Calu3 (cell line): ENCODE measurements at regions not wholly inside any gene's neighbourhood (a gene's known extent, or its start where the extent isn't known, plus 50 kb on each side); places are given as distances from the start of the nearest gene placed in this dataset.

ENCODE experiments used
- BruUV-seq: library from RNA; stranded (reverse); fragments of 400-500 nt; replicated peaks from 2 replicates; lab custom pipeline; 2021; lab: Mats Ljungman, UMichigan
- CTCF ChIA-PET: fragments of 300-600 bp; sonication (Branson Sonifier 250); formaldehyde crosslinking; loops from one replicate; lab custom pipeline; 2022; ENCODE audit warnings: antibody characterized with exemption; lab: Charles Lee
- DNase-seq: peaks from one replicate; pipeline ENCODE4 v3.0.0; 2022
- H3K27ac Mint-ChIP-seq: one replicate; pipeline ENCODE4 v1.8.0; 2022; ENCODE audit warnings: mixed read lengths; ENCODE audit not compliant: unreplicated experiment
- H3K27me3 Mint-ChIP-seq: one replicate; pipeline ENCODE4 v1.8.0; 2022; ENCODE audit warnings: mixed read lengths; ENCODE audit not compliant: unreplicated experiment
- H3K36me3 Mint-ChIP-seq: one replicate; pipeline ENCODE4 v1.8.0; 2022; ENCODE audit warnings: mild to moderate bottlenecking, moderate library complexity, mixed read lengths; ENCODE audit not compliant: insufficient read depth, unreplicated experiment
- H3K4me1 Mint-ChIP-seq: one replicate; pipeline ENCODE4 v1.8.0; 2022; ENCODE audit warnings: mild to moderate bottlenecking, low read depth, mixed read lengths; ENCODE audit not compliant: unreplicated experiment
- H3K4me3 Mint-ChIP-seq: one replicate; pipeline ENCODE4 v1.8.0; 2022; ENCODE audit warnings: mild to moderate bottlenecking, low read depth, moderate library complexity, mixed read lengths; ENCODE audit not compliant: unreplicated experiment
- H3K9me3 Mint-ChIP-seq: one replicate; pipeline ENCODE4 v1.8.0; 2022; ENCODE audit warnings: low read depth, mixed read lengths; ENCODE audit not compliant: unreplicated experiment
- intact Hi-C: fragments of 100-400 bp; cut with micrococcal nuclease; formaldehyde crosslinking; loops from one replicate; pipeline ENCODE4 v1.10.0; 2022; ENCODE audit not compliant: unreplicated experiment
- TF ChIP-seq, protein P1 (sequence below): fragments of 200-600 bp; IDR thresholded peaks from one replicate; pipeline ENCODE4 v1.8.0; 2022; ENCODE audit warnings: antibody characterized with exemption; ENCODE audit not compliant: unreplicated experiment

DNA sequence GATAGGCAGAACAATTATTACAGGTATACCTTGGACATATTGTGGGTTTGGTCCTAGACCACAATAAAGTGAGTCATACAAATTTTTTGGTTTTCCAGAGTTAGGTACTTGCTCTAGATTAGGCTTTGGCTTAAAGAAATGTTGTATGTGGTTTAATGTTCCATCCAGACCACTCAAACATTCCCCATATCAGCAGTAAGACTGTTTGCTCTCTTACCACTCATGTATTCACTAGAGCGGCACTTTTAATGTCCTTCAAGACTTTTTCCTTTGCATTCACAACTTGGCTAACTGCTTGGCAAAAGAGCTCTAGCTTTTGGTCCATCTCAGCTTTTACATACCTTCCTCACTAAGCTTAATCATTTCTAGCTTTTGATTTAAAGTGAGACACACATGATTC, 250.5 kb upstream of the SETMAR start:
- TF ChIP-seq, protein P1, sequence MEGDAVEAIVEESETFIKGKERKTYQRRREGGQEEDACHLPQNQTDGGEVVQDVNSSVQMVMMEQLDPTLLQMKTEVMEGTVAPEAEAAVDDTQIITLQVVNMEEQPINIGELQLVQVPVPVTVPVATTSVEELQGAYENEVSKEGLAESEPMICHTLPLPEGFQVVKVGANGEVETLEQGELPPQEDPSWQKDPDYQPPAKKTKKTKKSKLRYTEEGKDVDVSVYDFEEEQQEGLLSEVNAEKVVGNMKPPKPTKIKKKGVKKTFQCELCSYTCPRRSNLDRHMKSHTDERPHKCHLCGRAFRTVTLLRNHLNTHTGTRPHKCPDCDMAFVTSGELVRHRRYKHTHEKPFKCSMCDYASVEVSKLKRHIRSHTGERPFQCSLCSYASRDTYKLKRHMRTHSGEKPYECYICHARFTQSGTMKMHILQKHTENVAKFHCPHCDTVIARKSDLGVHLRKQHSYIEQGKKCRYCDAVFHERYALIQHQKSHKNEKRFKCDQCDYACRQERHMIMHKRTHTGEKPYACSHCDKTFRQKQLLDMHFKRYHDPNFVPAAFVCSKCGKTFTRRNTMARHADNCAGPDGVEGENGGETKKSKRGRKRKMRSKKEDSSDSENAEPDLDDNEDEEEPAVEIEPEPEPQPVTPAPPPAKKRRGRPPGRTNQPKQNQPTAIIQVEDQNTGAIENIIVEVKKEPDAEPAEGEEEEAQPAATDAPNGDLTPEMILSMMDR = no peak
- Mint-ChIP-seq H3K36me3 (no peaks in the 10 kb centered on the region), H3K9me3 (peaks cover 9% of the 10 kb centered on the region), H3K4me3 (no peak overlapping the region), H3K27ac (no peak overlapping the region), H3K27me3 (no peaks in the 10 kb centered on the region), H3K4me1 (no peaks in the 10 kb centered on the region)
- intact Hi-C loops = no loop called here
- no TSS peak for BruUV-seq
- no peak for DNase-seq
- CTCF ChIA-PET = no interaction called here

DNA sequence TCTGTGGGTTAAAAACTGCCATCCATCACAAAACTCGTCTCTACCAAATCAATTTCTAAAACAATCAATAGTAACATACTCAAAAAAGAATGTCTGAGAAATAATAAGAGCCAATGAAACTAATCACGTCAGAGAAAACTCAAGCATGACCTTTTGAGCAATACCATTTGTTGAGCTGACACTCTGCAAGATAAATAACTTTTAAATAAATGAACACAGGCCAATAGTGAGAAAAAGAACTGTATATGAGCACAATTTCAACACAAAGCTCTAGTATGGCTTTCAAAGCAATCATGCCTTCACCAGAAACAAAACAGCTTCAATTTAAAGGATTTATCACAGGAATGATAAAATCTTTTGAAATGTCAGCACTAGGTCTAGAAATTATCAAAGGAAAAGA, 249.2 kb upstream of the SETMAR start:
- H3K36me3 Mint-ChIP-seq = no peaks in the 10 kb centered on the region
- DNase-seq = no peak
- H3K4me3 Mint-ChIP-seq = no peak overlapping the region
- intact Hi-C loops = no loop called here
- H3K27me3 Mint-ChIP-seq = no peaks in the 10 kb centered on the region
- no peak overlapping the region for H3K27ac Mint-ChIP-seq
- TF ChIP-seq, protein P1 = no peak
- H3K9me3 Mint-ChIP-seq = peaks cover 11% of the 10 kb centered on the region
- CTCF ChIA-PET = no interaction called here
- BruUV-seq = no TSS peak
- no peaks in the 10 kb centered on the region for H3K4me1 Mint-ChIP-seq

DNA sequence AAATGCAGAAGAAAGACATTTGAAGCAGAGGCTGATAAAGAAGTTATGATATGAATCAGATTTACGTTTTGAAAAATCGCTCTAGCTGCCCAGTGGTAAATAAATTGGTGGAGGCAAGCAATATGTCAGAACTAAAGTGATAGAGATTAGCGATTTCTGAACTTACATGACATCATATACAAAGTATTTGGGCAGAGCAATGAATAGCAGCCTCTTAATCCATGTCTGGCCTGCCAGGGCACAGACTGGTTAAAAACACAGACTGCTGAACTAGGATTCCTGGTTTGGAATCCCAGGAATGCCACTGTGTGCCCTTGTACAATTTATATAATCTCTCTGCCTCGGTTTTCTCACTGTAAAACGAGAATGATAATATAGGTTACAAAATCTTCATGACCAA, 243.1 kb upstream of the SETMAR start:
- H3K27ac Mint-ChIP-seq = no peak overlapping the region
- intact Hi-C loops = no loop called here
- no TSS peak for BruUV-seq
- no peaks in the 10 kb centered on the region for H3K4me1 Mint-ChIP-seq
- no peaks in the 10 kb centered on the region for H3K36me3 Mint-ChIP-seq
- no peaks in the 10 kb centered on the region for H3K27me3 Mint-ChIP-seq
- no peak for DNase-seq
- H3K4me3 Mint-ChIP-seq = no peak overlapping the region
- TF ChIP-seq, protein P1 = no peak
- CTCF ChIA-PET = interaction anchor here (0.6 kb wide), 1 partner anchor 300 kb away, joined by 3 read pairs; no protein-coding TSS in a partner anchor
- peaks cover 11% of the 10 kb centered on the region for H3K9me3 Mint-ChIP-seq

DNA sequence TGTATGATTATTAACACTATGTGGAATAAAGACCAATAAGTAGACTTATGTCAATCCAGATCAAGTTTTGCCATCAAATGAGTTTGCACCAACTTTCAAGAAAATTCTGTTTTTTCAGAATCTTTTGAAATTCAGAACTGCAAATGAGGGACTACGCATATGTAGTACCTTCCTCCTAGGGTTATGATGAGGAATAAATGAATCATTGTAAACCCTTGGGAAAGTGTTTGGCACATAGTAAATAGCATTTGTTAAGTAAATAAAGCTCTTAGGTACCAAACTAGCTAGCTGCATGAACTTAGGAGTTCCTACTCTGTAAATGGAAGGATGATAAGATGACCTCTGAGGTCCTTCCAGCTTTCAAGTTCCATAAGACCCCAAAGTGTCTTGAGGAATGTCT, 242.6 kb upstream of the SETMAR start:
- H3K4me3 Mint-ChIP-seq = no peak overlapping the region
- no TSS peak for BruUV-seq
- TF ChIP-seq, protein P1 = no peak
- peaks cover 11% of the 10 kb centered on the region for H3K9me3 Mint-ChIP-seq
- H3K27me3 Mint-ChIP-seq = no peaks in the 10 kb centered on the region
- H3K36me3 Mint-ChIP-seq = no peaks in the 10 kb centered on the region
- CTCF ChIA-PET = no interaction called here
- DNase-seq = no peak
- intact Hi-C loops = no loop called here
- no peak overlapping the region for H3K27ac Mint-ChIP-seq
- H3K4me1 Mint-ChIP-seq = no peaks in the 10 kb centered on the region

DNA sequence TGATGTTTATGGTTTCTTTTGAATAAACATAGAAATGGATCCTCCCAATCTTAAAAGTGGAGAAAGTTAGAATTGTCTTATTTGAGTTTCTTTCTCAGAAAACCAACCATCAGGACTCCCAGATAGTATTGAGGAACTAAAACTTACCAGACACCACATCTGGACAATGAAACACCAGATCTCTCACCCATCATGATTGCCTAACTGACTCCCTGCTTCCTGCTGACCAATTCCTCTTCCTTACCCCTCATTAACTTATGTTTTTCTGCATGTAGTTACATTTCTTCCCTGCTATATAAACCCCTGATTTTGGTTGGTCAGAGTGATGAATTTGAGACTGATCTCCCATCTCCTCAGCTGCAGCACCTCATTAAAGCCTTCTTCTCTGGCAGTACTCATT, 242.0 kb upstream of the SETMAR start:
- H3K27me3 Mint-ChIP-seq = no peaks in the 10 kb centered on the region
- no peaks in the 10 kb centered on the region for H3K36me3 Mint-ChIP-seq
- CTCF ChIA-PET = no interaction called here
- no peaks in the 10 kb centered on the region for H3K4me1 Mint-ChIP-seq
- peaks cover 7% of the 10 kb centered on the region for H3K9me3 Mint-ChIP-seq
- TF ChIP-seq, protein P1 = no peak
- no peak overlapping the region for H3K4me3 Mint-ChIP-seq
- H3K27ac Mint-ChIP-seq = no peak overlapping the region
- no peak for DNase-seq
- intact Hi-C loops = no loop called here
- no TSS peak for BruUV-seq
